ENCODE measurements at regions not wholly inside any gene's neighbourhood (a gene's known extent, or its start where the extent isn't known, plus 50 kb on each side); places are given as distances from the start of the nearest gene placed in this dataset.

GRCh38 chr21:32172106-32172505 is 106.7 kb downstream of the MIS18A start:
- no peaks in the 10 kb centered on the region for H3K36me3 ChIP-seq (ENCODE audit: control insufficient read depth in 2 of 2, insufficient read depth in 1 of 2, low read length in 2 of 2)
- H3K27ac ChIP-seq (ENCODE audit: extremely low read depth, low read depth, low read length) = no peak overlapping the region
- no peak overlapping the region for H3K4me3 ChIP-seq (ENCODE audit: low read depth, low read length)
- CTCF ChIA-PET = interaction anchor here (0.6 to 0.7 kb wide), 4 partner anchors 13 to 549 kb away, joined by 3 to 5 read pairs (median 4); no protein-coding TSS in a partner anchor
- no peaks in the 10 kb centered on the region for H3K4me1 ChIP-seq (ENCODE audit: control insufficient read depth, insufficient read depth, low read length)
- TF ChIP-seq SALL2 (tag by site-specific recombination; IDR thresholded peaks at IDR 0.05; ENCODE audit: borderline replicate concordance) = no peak
- TF ChIP-seq ZNF223 (tag by site-specific recombination; IDR thresholded peaks at IDR 0.05) = no peak
- TF ChIP-seq ZNF843 (tag by site-specific recombination; IDR thresholded peaks at IDR 0.05) = no peak
- TF ChIP-seq PBX3 (CRISPR knock-in tag; IDR thresholded peaks at IDR 0.05) = no peak
- TF ChIP-seq, protein P1, sequence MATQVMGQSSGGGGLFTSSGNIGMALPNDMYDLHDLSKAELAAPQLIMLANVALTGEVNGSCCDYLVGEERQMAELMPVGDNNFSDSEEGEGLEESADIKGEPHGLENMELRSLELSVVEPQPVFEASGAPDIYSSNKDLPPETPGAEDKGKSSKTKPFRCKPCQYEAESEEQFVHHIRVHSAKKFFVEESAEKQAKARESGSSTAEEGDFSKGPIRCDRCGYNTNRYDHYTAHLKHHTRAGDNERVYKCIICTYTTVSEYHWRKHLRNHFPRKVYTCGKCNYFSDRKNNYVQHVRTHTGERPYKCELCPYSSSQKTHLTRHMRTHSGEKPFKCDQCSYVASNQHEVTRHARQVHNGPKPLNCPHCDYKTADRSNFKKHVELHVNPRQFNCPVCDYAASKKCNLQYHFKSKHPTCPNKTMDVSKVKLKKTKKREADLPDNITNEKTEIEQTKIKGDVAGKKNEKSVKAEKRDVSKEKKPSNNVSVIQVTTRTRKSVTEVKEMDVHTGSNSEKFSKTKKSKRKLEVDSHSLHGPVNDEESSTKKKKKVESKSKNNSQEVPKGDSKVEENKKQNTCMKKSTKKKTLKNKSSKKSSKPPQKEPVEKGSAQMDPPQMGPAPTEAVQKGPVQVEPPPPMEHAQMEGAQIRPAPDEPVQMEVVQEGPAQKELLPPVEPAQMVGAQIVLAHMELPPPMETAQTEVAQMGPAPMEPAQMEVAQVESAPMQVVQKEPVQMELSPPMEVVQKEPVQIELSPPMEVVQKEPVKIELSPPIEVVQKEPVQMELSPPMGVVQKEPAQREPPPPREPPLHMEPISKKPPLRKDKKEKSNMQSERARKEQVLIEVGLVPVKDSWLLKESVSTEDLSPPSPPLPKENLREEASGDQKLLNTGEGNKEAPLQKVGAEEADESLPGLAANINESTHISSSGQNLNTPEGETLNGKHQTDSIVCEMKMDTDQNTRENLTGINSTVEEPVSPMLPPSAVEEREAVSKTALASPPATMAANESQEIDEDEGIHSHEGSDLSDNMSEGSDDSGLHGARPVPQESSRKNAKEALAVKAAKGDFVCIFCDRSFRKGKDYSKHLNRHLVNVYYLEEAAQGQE (tag by site-specific recombination; IDR thresholded peaks at IDR 0.05) = no peak
- TF ChIP-seq RBAK (tag by site-specific recombination; IDR thresholded peaks at IDR 0.05) = no peak
- TF ChIP-seq ZBTB7A (tag by site-specific recombination; IDR thresholded peaks at IDR 0.05; ENCODE audit: low read depth) = no peak
- TF ChIP-seq ZNF350 (tag by site-specific recombination; IDR thresholded peaks at IDR 0.05) = no peak
- TF ChIP-seq ZNF274 (IDR thresholded peaks at IDR 0.05; ENCODE audit: low read length) = no peak
- TF ChIP-seq ZNF274 (tag by site-specific recombination; IDR thresholded peaks at IDR 0.05; ENCODE audit: borderline replicate concordance) = no peak
- TF ChIP-seq TRIM28 (IDR thresholded peaks at IDR 0.05; ENCODE audit: borderline replicate concordance, low read length) = no peak
- TF ChIP-seq ZNF48 (tag by site-specific recombination; IDR thresholded peaks at IDR 0.05) = no peak
- TF ChIP-seq, protein P2, sequence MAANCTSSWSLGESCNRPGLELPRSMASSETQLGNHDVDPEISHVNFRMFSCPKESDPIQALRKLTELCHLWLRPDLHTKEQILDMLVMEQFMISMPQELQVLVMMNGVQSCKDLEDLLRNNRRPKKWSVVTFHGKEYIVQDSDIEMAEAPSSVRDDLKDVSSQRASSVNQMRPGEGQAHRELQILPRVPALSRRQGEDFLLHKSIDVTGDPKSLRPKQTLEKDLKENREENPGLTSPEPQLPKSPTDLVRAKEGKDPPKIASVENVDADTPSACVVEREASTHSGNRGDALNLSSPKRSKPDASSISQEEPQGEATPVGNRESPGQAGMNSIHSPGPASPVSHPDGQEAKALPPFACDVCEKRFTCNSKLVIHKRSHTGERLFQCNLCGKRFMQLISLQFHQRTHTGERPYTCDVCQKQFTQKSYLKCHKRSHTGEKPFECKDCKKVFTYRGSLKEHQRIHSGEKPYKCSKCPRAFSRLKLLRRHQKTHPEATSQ (tag by site-specific recombination; IDR thresholded peaks at IDR 0.05) = no peak
- no peak for TF ChIP-seq WT1 (tag by site-specific recombination; IDR thresholded peaks at IDR 0.05)
- no peaks in the 10 kb centered on the region for H3K9me3 ChIP-seq (ENCODE audit: control insufficient read depth, insufficient read depth, low read depth, low read length)
- POLR2A ChIA-PET = no interaction called here

- ChIA-PET CTCF (no interaction called here), POLR2A (no interaction called here)
- TF ChIP-seq ZNF558 (tag by site-specific recombination; IDR thresholded peaks at IDR 0.05) = peak; percentile 96
- no peak for TF ChIP-seq ZNF791 (tag by site-specific recombination; IDR thresholded peaks at IDR 0.05)
- TF ChIP-seq GLIS2 (tag by site-specific recombination; IDR thresholded peaks at IDR 0.05) = no peak
Observed at GRCh38 chr21:32167513-32167912, 111.3 kb downstream of the MIS18A start.

DNA sequence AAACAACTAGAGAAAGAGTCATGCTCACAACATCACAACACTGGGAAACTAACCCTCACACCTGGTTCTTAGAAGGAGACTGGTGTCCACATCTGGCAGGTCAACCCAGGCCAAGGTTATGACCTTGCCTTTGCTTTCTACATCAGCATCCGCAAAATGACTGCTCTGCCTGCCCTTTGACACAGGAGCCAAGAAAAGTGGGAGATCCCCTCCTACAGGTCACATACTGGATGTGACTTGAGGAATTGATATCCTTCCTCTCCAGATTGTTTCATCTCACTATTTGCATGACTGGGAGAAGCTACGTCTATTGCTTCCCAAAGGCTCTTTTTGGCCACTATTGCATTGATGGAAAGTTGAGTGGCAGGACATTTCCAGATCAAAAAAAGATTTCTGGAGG is 115.5 kb downstream of the MIS18A start:
- CTCF ChIA-PET = interaction anchor here (0.7 kb wide), 1 partner anchor 20 kb away, joined by 3 read pairs; no protein-coding TSS in a partner anchor
- POLR2A ChIA-PET = no interaction called here
- H3K36me3 ChIP-seq (ENCODE audit: control insufficient read depth in 2 of 2, insufficient read depth in 1 of 2, low read length in 2 of 2) = no peaks in the 10 kb centered on the region
- no peak overlapping the region for H3K4me3 ChIP-seq (ENCODE audit: low read depth, low read length)
- no peak overlapping the region for H3K27ac ChIP-seq (ENCODE audit: extremely low read depth, low read depth, low read length)
- H3K9me3 ChIP-seq (ENCODE audit: control insufficient read depth, insufficient read depth, low read depth, low read length) = no peaks in the 10 kb centered on the region
- no peaks in the 10 kb centered on the region for H3K4me1 ChIP-seq (ENCODE audit: control insufficient read depth, insufficient read depth, low read length)
- TF ChIP-seq, protein P3, sequence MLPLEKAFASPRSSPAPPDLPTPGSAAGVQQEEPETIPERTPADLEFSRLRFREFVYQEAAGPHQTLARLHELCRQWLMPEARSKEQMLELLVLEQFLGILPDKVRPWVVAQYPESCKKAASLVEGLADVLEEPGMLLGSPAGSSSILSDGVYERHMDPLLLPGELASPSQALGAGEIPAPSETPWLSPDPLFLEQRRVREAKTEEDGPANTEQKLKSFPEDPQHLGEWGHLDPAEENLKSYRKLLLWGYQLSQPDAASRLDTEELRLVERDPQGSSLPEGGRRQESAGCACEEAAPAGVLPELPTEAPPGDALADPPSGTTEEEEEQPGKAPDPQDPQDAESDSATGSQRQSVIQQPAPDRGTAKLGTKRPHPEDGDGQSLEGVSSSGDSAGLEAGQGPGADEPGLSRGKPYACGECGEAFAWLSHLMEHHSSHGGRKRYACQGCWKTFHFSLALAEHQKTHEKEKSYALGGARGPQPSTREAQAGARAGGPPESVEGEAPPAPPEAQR (tag by site-specific recombination; IDR thresholded peaks at IDR 0.05) = no peak
- TF ChIP-seq, protein P4, sequence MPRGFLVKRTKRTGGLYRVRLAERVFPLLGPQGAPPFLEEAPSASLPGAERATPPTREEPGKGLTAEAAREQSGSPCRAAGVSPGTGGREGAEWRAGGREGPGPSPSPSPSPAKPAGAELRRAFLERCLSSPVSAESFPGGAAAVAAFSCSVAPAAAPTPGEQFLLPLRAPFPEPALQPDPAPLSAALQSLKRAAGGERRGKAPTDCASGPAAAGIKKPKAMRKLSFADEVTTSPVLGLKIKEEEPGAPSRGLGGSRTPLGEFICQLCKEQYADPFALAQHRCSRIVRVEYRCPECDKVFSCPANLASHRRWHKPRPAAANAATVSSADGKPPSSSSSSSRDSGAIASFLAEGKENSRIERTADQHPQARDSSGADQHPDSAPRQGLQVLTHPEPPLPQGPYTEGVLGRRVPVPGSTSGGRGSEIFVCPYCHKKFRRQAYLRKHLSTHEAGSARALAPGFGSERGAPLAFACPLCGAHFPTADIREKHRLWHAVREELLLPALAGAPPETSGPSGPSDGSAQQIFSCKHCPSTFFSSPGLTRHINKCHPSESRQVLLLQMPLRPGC (tag by site-specific recombination; IDR thresholded peaks at IDR 0.05) = no peak
- TF ChIP-seq ZNF239 (tag by site-specific recombination; IDR thresholded peaks at IDR 0.05) = no peak
- TF ChIP-seq KLF1 (tag by site-specific recombination; IDR thresholded peaks at IDR 0.05) = no peak
- no peak for TF ChIP-seq ZNF654 (tag by site-specific recombination; IDR thresholded peaks at IDR 0.05; ENCODE audit: low read depth)

More at GRCh38 chr21:32167513-32167912, 111.3 kb downstream of the MIS18A start:
- Histone ChIP-seq H3K36me3 (ENCODE audit: control insufficient read depth in 2 of 2, insufficient read depth in 1 of 2, low read length in 2 of 2) (no peaks in the 10 kb centered on the region), H3K27ac (ENCODE audit: extremely low read depth, low read depth, low read length) (no peak overlapping the region), H3K4me3 (ENCODE audit: low read depth, low read length) (no peak overlapping the region), H3K9me3 (ENCODE audit: control insufficient read depth, insufficient read depth, low read depth, low read length) (no peaks in the 10 kb centered on the region), H3K4me1 (ENCODE audit: control insufficient read depth, insufficient read depth, low read length) (no peaks in the 10 kb centered on the region)
